H9 (cell line): ENCODE measurements at regions not wholly inside any gene's neighbourhood (a gene's known extent, or its start where the extent isn't known, plus 50 kb on each side); places are given as distances from the start of the nearest gene placed in this dataset.

Experiments
- DNase-seq: peaks from one replicate; pipeline ENCODE4 v3.0.0-alpha.2; 2017
- H2AFZ ChIP-seq: one replicate; pipeline ENCODE4 v1.6.1; 2013; ENCODE audit warnings: mild to moderate bottlenecking, low read length, control low read depth, moderate library complexity
- H2AK5ac ChIP-seq: 2 replicates; pipeline ENCODE4 v1.6.1; 2013; ENCODE audit warnings: low read length, control low read depth, mixed read lengths; ENCODE audit not compliant: insufficient read length
- H2BK120ac ChIP-seq: one replicate; pipeline ENCODE4 v1.6.1; 2013; ENCODE audit warnings: low read depth, mild to moderate bottlenecking, low read length, control low read depth, inconsistent platforms; ENCODE audit not compliant: poor library complexity, severe bottlenecking
- H2BK12ac ChIP-seq: 2 replicates; pipeline ENCODE4 v1.6.1; 2013; ENCODE audit warnings: low read length, control low read depth, mixed read lengths, low read depth; ENCODE audit not compliant: insufficient read length
- H2BK15ac ChIP-seq: 2 replicates; pipeline ENCODE4 v1.6.1; 2013; ENCODE audit warnings: low read depth, low read length, control low read depth
- H2BK20ac ChIP-seq: one replicate; pipeline ENCODE4 v1.6.1; 2013; ENCODE audit warnings: low read depth, mild to moderate bottlenecking, low read length, control low read depth, inconsistent platforms; ENCODE audit not compliant: poor library complexity, severe bottlenecking
- H2BK5ac ChIP-seq: 2 replicates; pipeline ENCODE4 v1.6.1; 2013; ENCODE audit warnings: low read length, control low read depth, mixed read lengths; ENCODE audit not compliant: insufficient read length
- H3K14ac ChIP-seq: 2 replicates; pipeline ENCODE4 v1.6.1; 2013; ENCODE audit warnings: low read length, control low read depth; ENCODE audit not compliant: insufficient read depth
- H3K18ac ChIP-seq: 2 replicates; pipeline ENCODE4 v1.6.1; 2013; ENCODE audit warnings: low read depth, mild to moderate bottlenecking, mixed read lengths, low read length, control low read depth; ENCODE audit not compliant: insufficient read length
- H3K23ac ChIP-seq: 2 replicates; pipeline ENCODE4 v1.6.1; 2013; ENCODE audit warnings: low read length, control low read depth, mixed read lengths, low read depth; ENCODE audit not compliant: insufficient read length
- H3K23me2 ChIP-seq: 2 replicates; pipeline ENCODE4 v1.6.1; 2013; ENCODE audit warnings: low read depth, mild to moderate bottlenecking, mixed read lengths, low read length, control low read depth; ENCODE audit not compliant: insufficient read length, poor library complexity, severe bottlenecking
- H3K27ac ChIP-seq: 2 replicates; pipeline ENCODE4 v1.5.1; 2013; ENCODE audit warnings: low read length, control low read depth, mixed read lengths, low read depth; ENCODE audit not compliant: insufficient read length
- H3K27me3 ChIP-seq: 2 replicates; pipeline ENCODE4 v1.6.1; 2013; ENCODE audit warnings: low read length, control low read depth, inconsistent platforms; ENCODE audit not compliant: insufficient read depth
- H3K4ac ChIP-seq: 2 replicates; pipeline ENCODE4 v1.6.1; 2013; ENCODE audit warnings: low read depth, mild to moderate bottlenecking, control low read depth, inconsistent platforms, low read length, moderate library complexity
- H3K4me1 ChIP-seq: 2 replicates; pipeline ENCODE4 v1.6.1; 2013; ENCODE audit warnings: low read length, control low read depth, inconsistent platforms; ENCODE audit not compliant: insufficient read depth
- H3K4me2 ChIP-seq: 2 replicates; pipeline ENCODE4 v1.6.1; 2013; ENCODE audit warnings: low read length, control low read depth, mixed read lengths; ENCODE audit not compliant: insufficient read length, insufficient read depth
- H3K56ac ChIP-seq: 2 replicates; pipeline ENCODE4 v1.6.1; 2013; ENCODE audit warnings: low read depth, mild to moderate bottlenecking, mixed read lengths, low read length, control low read depth; ENCODE audit not compliant: insufficient read length
- H3K79me1 ChIP-seq: 2 replicates; pipeline ENCODE4 v1.6.1; 2013; ENCODE audit warnings: low read depth, mild to moderate bottlenecking, moderate library complexity, low read length, control low read depth, inconsistent platforms; ENCODE audit not compliant: insufficient read depth, poor library complexity, severe bottlenecking
- H3K79me2 ChIP-seq: 2 replicates; pipeline ENCODE4 v1.6.1; 2013; ENCODE audit warnings: low read length, control low read depth, inconsistent platforms; ENCODE audit not compliant: insufficient read depth
- H3K9ac ChIP-seq: 2 replicates; pipeline ENCODE4 v1.6.1; 2013; ENCODE audit warnings: low read length, control low read depth, mixed read lengths; ENCODE audit not compliant: insufficient read length; ENCODE audit errors: extremely low read depth
- H3K9me3 ChIP-seq: one replicate; pipeline ENCODE4 v1.6.1; 2013; ENCODE audit warnings: low read depth, low read length, inconsistent platforms; ENCODE audit not compliant: control insufficient read depth
- H3T11ph ChIP-seq: one replicate; pipeline ENCODE4 v1.6.1; 2013; ENCODE audit warnings: mild to moderate bottlenecking, low read length, control low read depth, inconsistent platforms
- H4K20me1 ChIP-seq: one replicate; pipeline ENCODE4 v1.6.1; 2013; ENCODE audit not compliant: control insufficient read depth, insufficient read length, insufficient read depth
- H4K5ac ChIP-seq: 2 replicates; pipeline ENCODE4 v1.6.1; 2013; ENCODE audit warnings: low read depth, mild to moderate bottlenecking, mixed read lengths, low read length, control low read depth; ENCODE audit not compliant: insufficient read length
- H4K8ac ChIP-seq: replicated peaks from 2 replicates; pipeline ENCODE4 v1.6.1; 2013; ENCODE audit warnings: low read length, control low read depth, mixed read lengths, low read depth; ENCODE audit not compliant: insufficient read length
- H4K91ac ChIP-seq: 2 replicates; pipeline ENCODE4 v1.6.1; 2013; ENCODE audit warnings: low read depth, mild to moderate bottlenecking, moderate library complexity, mixed read lengths, low read length, control low read depth; ENCODE audit not compliant: insufficient read length
- H3K27ac Mint-ChIP-seq, 3 experiments: 2 replicates in 2 of 3; 3 replicates in 1 of 3; pipeline ENCODE4 v1.8.0; 2020 to 2021; ENCODE audit warnings: mixed read lengths in 3 of 3, mild to moderate bottlenecking in 1 of 3, moderate library complexity in 1 of 3
- H3K27me3 Mint-ChIP-seq: 2 replicates; pipeline ENCODE4 v1.8.0; 2021; ENCODE audit warnings: low read depth, mild to moderate bottlenecking, moderate library complexity, mixed read lengths
- H3K36me3 Mint-ChIP-seq, 3 experiments: 2 replicates in 2 of 3; 3 replicates in 1 of 3; pipeline ENCODE4 v1.8.0; 2020 to 2021; ENCODE audit warnings: low read depth in 3 of 3, mixed read lengths in 3 of 3; ENCODE audit not compliant: insufficient read depth in 1 of 3
- H3K4me1 Mint-ChIP-seq, 2 experiments: 2 replicates each; pipeline ENCODE4 v1.8.0; 2020; ENCODE audit warnings: mixed read lengths in 2 of 2
- H3K4me3 Mint-ChIP-seq, 2 experiments: 2 replicates in 1 of 2; 3 replicates in 1 of 2; pipeline ENCODE4 v1.8.0; 2020 to 2021; ENCODE audit warnings: mild to moderate bottlenecking in 2 of 2, mixed read lengths in 2 of 2, moderate library complexity in 1 of 2
- H3K9me3 Mint-ChIP-seq, 2 experiments: 2 replicates in 1 of 2; 3 replicates in 1 of 2; pipeline ENCODE4 v1.8.0; 2020; ENCODE audit warnings: mild to moderate bottlenecking in 2 of 2, mixed read lengths in 2 of 2, moderate library complexity in 1 of 2
- CTCF ChIP-seq: fragments of 200-600 bp; sonication (generic); conservative IDR thresholded peaks from 3 replicates; pipeline ENCODE4 v1.8.0; 2021; ENCODE audit warnings: antibody characterized with exemption, mild to moderate bottlenecking
- WGBS: extraction: QIAGEN DNeasy Blood & Tissue Kit; methylation state at CpG from one replicate; pipeline ENCODE4 v1.1.7; 2013; ENCODE audit warnings: missing lambda C conversion rate, low lambda C conversion rate, mixed read lengths; ENCODE audit not compliant: insufficient read length; ENCODE audit errors: extremely low coverage; 5-methylcytosine and 5-hydroxymethylcytosine counted together

GRCh38 chr5:121640298-121640697 lies 211.4 kb upstream of the FTMT start:
- H3K14ac ChIP-seq, result no peak overlapping the region
- H3K4ac ChIP-seq, result no peak overlapping the region
- H3K56ac ChIP-seq, result no peak overlapping the region
- H2BK120ac ChIP-seq, result no peak overlapping the region
- no peak overlapping the region for H2BK15ac ChIP-seq
- H3K23me2 ChIP-seq, result no peaks in the 10 kb centered on the region
- H3K23ac ChIP-seq, result no peak overlapping the region
- H3K4me1 ChIP-seq, result no peaks in the 10 kb centered on the region
- H3K9ac ChIP-seq, result no peak overlapping the region
- no peaks in the 10 kb centered on the region for H3K79me2 ChIP-seq
- Mint-ChIP-seq H3K27me3 (no peaks in the 10 kb centered on the region), H3K27ac (no peak overlapping the region), H3K36me3 (no peaks in the 10 kb centered on the region), H3K4me3 (no peak overlapping the region), H3K4me1 (peaks cover 3 to 8% of the 10 kb centered on the region in 2 experiments), H3K9me3 (no peaks in the 10 kb centered on the region)
- no peak overlapping the region for H3K4me2 ChIP-seq
- no peaks in the 10 kb centered on the region for H3K79me1 ChIP-seq
- no peak overlapping the region for H4K8ac ChIP-seq
- H3K18ac ChIP-seq, result no peak overlapping the region
- H2AFZ ChIP-seq, result no peak overlapping the region
- no peak overlapping the region for H4K91ac ChIP-seq
- H2BK20ac ChIP-seq, result no peak overlapping the region
- no peak overlapping the region for H3K27ac ChIP-seq
- H3K9me3 ChIP-seq, result no peaks in the 10 kb centered on the region
- H2BK12ac ChIP-seq, result no peak overlapping the region
- H2BK5ac ChIP-seq, result no peak overlapping the region
- TF ChIP-seq CTCF, result no peak
- DNase-seq, result no peak
- no peaks in the 10 kb centered on the region for H4K20me1 ChIP-seq
- WGBS, result no CpG with 5 or more reads among the region's 1 CpG
- no peak overlapping the region for H2AK5ac ChIP-seq
- H3K27me3 ChIP-seq, result no peaks in the 10 kb centered on the region
- no peak overlapping the region for H4K5ac ChIP-seq
- H3T11ph ChIP-seq, result no peak overlapping the region
